HL-60 (cell line): ENCODE measurements at regions not wholly inside any gene's neighbourhood (a gene's known extent, or its start where the extent isn't known, plus 50 kb on each side); places are given as distances from the start of the nearest gene placed in this dataset.

ENCODE experiments used
- POLR2AphosphoS5 ChIP-seq: IDR thresholded peaks from 2 replicates; pipeline ENCODE4 v1.6.1; 2012; ENCODE audit warnings: low read depth
- TF ChIP-seq, protein P1 (sequence below): IDR thresholded peaks from one replicate; pipeline ENCODE4 v1.5.1; 2011; ENCODE audit warnings: low read length, control low read depth, inconsistent platforms; ENCODE audit not compliant: insufficient read depth
- TF ChIP-seq, protein P2 (sequence below): IDR thresholded peaks from 2 replicates; pipeline ENCODE4 v1.6.1; 2012; ENCODE audit warnings: low read depth; ENCODE audit not compliant: insufficient replicate concordance

DNA sequence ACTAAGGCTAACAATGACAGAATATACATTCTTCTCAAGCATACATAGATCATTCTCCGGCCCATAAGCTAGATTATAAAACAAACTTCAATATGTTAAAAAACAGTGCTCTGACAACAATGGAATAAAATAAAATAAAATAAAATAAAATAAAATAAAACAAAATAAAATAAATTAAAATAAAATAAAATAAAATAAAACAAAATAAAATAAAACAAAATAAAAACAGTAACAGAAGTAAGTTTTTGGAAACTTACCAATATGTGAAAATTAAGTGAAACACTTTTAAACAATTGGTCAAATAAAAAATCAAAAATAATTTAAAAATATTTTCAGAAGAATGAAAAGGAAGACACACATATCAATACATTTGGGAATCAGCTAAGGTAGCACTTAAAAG, 1785.8 kb upstream of the PCDH20 start:
- TF ChIP-seq, protein P1, sequence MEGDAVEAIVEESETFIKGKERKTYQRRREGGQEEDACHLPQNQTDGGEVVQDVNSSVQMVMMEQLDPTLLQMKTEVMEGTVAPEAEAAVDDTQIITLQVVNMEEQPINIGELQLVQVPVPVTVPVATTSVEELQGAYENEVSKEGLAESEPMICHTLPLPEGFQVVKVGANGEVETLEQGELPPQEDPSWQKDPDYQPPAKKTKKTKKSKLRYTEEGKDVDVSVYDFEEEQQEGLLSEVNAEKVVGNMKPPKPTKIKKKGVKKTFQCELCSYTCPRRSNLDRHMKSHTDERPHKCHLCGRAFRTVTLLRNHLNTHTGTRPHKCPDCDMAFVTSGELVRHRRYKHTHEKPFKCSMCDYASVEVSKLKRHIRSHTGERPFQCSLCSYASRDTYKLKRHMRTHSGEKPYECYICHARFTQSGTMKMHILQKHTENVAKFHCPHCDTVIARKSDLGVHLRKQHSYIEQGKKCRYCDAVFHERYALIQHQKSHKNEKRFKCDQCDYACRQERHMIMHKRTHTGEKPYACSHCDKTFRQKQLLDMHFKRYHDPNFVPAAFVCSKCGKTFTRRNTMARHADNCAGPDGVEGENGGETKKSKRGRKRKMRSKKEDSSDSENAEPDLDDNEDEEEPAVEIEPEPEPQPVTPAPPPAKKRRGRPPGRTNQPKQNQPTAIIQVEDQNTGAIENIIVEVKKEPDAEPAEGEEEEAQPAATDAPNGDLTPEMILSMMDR = no peak
- no peak for TF ChIP-seq POLR2AphosphoS5
- TF ChIP-seq, protein P2, sequence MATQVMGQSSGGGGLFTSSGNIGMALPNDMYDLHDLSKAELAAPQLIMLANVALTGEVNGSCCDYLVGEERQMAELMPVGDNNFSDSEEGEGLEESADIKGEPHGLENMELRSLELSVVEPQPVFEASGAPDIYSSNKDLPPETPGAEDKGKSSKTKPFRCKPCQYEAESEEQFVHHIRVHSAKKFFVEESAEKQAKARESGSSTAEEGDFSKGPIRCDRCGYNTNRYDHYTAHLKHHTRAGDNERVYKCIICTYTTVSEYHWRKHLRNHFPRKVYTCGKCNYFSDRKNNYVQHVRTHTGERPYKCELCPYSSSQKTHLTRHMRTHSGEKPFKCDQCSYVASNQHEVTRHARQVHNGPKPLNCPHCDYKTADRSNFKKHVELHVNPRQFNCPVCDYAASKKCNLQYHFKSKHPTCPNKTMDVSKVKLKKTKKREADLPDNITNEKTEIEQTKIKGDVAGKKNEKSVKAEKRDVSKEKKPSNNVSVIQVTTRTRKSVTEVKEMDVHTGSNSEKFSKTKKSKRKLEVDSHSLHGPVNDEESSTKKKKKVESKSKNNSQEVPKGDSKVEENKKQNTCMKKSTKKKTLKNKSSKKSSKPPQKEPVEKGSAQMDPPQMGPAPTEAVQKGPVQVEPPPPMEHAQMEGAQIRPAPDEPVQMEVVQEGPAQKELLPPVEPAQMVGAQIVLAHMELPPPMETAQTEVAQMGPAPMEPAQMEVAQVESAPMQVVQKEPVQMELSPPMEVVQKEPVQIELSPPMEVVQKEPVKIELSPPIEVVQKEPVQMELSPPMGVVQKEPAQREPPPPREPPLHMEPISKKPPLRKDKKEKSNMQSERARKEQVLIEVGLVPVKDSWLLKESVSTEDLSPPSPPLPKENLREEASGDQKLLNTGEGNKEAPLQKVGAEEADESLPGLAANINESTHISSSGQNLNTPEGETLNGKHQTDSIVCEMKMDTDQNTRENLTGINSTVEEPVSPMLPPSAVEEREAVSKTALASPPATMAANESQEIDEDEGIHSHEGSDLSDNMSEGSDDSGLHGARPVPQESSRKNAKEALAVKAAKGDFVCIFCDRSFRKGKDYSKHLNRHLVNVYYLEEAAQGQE = no peak
